GM19351 (cell line): ENCODE measurements at regions not wholly inside any gene's neighbourhood (a gene's known extent, or its start where the extent isn't known, plus 50 kb on each side); places are given as distances from the start of the nearest gene placed in this dataset.

Experiments
- ATAC-seq: cut with Tn5 transposase; IDR thresholded peaks from one replicate; pipeline ENCODE4 v1.9.1; 2021; ENCODE audit warnings: mild to moderate bottlenecking, moderate library complexity; ENCODE audit not compliant: unreplicated experiment

DNA sequence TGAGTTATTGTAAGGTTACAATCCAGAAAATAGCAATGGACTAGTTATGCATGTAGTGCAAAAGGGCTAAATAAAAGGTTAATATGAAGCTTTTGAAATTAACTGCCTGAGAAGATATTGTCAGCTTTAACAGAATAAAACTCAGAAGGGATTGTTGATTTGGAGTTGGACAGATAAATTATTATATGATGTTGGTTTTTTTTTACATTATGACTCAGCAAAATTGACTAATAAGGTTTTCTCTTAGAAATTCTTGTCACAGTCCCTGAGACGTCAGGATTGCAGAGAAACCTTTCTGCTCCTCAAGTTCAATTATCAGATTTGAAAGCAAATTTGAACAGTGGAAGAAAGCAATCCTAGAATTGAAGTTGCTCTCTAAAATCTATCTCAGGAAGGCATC, 946.9 kb downstream of the CBLN2 start:
- ATAC-seq, result no peak

DNA sequence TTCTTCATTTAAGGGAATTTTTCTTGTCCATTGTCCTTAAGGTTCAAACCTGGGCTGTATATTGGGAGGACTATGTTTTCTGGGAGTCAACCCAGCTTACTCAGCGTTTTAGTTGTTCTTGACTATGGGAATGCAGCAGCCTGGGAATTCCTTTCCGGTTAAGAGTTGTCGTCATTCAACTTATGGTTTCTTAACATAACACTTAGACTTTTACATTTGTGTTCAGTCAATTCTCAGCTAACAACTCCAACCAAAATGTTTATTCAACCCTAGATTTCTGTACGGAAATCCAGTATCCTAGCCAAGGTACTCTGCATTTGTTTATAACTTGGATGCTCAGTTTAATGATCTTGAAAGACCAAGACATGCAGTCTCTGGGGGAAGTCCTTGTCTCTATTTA, 960.9 kb downstream of the CBLN2 start:
- no peak for ATAC-seq

DNA sequence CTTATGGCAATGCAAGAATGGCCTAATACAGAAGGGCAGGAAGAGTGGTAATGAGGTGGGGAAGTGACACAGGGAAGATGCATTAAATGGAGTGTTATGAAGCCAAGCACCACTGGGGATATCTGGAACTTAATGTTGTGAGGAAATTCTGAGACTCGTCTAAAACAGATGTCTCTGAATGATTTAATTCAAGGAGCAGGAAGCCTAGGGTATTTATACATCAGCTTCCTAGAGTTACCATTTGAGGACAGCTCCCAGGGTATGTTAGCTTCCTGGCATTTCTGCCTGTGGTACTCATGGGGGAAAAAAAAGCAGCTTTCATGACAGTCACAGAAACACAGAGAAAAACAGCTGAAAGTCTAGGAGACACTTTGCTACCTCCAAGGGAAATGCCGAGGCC, 989.5 kb downstream of the CBLN2 start:
- no peak for ATAC-seq

DNA sequence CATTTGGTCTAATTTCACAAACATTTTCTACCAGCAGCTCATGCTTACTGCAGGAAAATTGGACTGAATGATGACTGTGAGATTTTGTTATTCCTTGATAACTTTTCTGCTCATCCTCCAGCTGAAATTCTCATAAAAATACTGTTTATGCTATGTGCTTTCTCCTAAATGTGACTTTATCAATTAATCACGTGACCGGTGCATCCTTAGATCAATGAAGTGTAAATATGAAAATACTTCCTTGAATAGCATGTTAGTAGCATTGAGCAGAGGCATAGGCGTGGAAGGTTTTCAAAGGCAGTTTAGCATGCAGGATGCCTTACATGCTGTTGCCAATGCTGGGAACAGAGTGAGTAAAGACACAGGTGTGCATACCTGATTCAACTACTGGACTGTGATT, 1002.5 kb downstream of the CBLN2 start:
- no peak for ATAC-seq

DNA sequence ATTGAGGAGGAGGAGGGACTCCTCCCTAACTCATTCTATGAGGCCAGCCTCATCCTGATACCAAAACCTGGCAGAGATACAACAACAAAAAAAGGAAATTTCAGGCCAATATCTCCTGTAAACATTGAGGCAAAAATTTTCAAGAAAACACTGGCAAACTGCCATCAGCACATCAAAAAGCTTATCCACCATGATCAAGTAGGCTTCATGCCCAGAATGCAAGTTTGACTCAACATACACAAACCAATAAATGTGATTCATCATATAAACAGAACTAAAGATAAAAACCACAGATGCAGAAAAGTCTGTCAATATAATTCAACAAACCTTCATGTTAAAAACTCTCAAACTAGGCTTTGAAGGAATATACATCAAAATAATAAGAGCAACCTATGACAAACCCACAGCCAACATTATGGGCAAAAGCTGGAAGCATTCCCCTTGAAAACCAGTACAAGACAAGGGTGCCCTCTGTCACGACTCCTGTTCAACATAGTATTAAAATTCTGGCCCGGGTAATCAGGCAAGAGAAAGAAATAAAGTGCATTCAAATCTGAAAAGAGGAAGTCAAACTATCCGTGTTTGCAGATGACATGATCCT, 1014.3 kb downstream of the CBLN2 start:
- no peak for ATAC-seq

DNA sequence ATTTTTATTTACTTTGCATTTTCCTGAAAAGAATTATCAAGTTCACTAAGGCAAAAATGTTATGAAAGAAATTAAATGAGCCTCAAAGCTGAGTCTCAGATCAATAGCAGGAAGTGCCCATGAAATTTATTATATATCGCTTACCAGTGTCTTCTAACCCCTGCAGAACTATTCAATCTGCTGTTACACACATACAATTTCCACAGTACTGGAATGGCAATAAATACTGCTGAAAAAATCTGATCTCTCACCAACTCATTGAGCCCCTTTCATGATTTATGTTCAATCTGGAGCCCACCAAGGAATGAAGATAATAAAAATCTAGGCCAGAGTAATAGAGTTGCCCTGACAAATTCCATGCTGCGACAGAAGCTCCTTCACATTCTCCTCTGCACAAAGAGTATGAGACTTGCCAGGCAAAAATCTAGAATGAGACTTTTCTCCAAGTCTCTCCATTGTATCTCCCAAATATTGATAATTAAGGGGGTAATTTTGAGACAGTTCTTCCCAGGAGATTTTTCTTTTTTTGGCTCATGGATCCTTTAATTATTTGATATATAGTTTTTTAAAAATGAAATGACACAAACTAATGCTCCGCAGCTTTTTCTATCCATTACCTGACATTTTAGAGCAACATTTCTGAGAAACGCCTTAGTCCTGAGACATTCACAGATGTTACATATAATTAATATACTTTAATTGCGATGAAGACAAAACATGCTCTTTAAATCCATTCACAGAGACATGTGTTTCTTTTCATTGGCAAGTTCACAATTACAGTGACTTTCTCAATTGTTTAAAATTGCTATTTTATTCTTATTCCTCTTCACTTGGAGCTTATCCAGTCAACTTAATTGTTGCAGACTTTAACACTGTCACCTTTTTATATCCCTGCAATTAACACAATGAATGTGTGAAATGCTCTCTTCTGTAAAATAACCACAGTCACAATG, 1020.4 kb downstream of the CBLN2 start:
- no peak for ATAC-seq

DNA sequence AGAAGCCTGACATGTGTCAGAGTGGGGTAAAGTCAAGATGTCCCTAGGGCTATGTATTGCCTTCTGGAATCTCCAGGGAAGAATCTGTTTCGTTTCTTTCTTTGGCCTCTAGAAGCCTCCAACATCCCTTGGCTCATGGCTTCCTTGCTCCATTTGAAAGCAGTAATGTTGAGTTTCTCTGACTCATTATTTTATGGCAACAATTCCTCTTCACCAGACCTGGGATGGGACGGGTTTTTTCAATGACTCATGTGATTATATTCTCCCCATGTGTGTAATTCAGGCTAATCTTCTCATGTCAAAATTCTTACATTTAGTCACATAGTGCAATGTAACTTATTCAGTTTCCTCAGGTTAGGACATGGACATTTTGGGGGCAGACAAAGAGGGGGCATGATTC, 1038.6 kb downstream of the CBLN2 start:
- ATAC-seq, result no peak

DNA sequence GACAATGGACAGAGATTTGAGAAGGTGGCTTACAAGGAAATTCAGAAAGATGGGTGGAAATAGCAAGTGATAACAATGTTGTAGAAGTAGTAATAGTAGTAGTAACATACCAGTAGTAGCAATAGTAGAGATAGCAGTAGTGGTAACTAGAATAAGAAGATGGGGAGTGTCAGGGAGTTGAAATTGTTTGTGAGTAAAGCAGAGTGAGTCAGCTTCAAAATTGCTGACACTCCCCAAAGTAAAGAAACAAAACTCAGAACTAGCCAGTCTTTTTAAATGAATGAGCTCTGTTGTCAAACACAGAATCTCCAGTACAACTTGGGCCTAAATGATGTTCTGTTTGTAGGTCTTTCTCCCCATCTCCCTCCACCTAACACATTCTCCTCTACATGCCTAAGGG, 1040.9 kb downstream of the CBLN2 start:
- no peak for ATAC-seq

DNA sequence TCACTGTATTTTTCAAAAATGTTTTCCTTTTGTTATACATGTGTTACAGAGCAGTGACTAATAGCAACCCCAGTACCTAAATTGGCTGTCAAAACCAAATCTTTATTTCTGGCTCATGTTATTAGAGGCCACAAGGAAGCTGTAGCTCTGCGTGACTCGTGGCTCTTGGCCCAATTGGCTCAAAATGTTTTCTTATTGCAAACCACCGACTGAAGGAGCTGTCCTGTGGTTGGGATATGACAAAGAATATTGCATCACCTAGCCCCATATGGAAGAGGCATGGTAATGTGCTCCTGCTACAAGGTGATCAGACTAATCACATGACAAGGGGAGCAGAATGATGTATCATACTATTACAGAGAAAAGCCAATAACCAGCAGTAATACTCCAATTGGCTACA, 1058.5 kb downstream of the CBLN2 start:
- no peak for ATAC-seq

DNA sequence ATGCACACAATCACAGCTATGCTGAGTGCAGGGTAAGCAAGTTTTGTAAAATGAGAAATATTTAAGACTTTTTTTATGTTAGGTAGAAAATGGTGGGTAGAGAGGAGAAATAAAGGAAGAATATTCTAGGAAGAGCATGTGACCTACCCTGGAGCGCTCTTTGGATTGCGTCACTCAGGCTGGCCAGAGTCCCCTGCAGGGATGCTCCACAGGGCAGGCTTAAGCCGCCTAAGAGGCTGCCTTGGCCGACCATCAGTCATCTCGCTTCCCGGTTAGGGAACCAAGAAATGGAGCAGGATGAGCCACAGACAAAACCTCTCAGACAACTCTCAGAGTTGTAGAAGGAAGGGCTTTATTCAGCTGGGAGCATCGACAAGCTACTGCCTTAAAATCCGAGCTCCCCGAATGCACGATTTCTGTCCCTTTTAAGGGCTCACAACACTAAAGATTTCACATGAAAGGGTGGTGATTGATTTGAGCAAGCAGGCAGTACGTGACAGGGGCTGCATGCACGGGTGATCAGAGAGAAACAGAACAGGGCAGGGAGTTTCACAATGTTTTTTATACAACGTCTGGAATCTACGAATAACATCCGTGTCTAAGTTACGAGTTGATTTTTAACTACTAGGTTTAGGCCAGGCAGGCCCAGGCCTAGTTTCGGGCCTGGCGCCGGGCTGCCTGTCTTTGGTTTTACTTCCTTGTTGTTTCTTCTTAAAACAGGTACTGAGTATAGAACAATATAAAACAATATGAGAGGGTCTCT, 1072.0 kb downstream of the CBLN2 start:
- ATAC-seq, result no peak

DNA sequence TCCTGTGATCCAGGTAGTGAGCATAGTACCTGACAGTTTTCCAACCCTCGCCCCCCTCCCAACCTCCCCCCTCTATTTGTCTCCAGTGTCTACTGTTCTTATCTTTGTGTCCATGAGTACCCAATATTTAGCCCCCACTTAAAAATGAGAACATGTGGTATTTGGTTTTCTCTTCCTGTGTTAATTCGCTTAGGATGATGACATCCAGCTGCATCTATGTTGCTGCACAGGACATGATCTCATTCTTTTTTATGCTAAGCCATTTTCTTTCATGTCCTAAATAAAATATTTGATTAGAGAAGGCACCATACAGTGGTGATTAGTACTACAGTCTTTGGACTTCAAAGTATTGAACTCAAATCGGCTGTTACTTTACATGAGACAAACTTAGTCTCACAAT, 1087.9 kb downstream of the CBLN2 start:
- ATAC-seq, result no peak

DNA sequence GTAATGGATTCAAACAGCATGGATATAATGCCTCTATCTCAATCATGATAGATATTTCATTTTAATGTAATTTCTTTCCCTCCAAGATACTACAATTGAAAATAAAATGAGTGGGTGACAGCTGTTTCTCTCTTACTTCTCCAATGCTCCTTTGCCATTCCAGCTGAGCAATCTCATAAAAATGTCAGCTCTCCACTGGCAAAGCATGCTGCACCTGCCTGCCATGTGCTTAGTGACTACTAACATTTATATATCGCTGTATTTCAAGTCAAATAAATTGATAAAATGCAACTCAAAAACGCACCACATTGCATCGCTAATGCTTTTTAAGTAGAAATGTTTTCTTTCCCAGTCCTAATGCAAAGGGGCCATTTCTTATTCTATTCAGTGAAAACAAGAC, 1093.9 kb downstream of the CBLN2 start:
- ATAC-seq, result no peak

DNA sequence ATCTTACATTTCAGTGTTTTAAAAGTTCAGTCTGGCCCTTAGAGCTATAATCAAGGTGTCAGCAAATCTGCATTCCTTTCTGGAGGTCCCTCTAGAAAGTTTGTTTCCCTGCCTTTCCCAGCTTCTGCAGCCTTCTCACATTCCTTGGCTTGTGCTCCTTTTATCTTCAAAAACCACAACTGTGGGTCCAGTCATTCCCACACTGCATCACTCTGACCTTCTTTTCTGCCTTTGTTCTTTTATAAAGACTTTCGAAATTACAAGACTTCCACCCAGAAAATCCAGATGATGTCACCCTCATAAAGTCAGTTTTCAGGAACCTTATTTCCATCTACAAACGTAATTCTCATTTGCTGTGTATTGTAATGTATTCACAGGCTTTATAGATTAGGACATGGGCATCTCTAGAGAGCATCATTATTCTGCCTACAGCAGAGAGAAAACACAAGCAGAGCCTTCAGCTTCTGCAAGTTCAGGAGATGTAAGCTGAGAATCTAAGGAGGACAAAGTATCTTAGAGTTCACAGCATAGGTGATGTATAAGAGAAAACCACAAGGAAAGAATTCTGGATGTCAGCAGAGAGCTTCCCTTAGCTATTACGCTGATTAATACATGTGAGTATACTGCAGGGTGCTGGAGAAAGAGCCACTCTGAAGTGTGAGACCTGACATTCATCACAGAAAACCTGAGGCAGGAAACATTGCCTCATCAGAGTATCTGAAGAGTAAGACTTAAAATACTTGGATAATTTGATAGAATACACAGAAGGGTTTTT, 1100.2 kb downstream of the CBLN2 start:
- ATAC-seq, result no peak

DNA sequence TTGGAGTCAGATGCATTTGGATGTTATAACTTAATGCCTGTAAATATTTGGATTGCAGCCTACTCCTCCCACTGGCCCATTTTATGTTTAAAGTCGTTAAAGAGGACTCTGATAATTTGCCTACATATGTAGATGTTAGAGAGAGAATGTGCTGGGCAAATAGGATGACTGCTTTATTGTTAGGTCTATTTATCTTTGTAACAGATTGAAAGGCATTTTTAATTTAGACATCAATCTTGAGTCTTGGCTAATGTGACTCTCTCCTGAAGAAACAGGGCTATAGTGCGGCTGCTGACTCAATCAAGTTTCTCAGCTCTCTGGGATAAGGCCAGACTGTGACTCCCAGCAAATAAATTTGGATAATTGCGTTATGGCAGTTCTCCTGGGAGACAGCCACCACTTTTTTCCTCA, 1101.4 kb downstream of the CBLN2 start:
- ATAC-seq, result no peak

DNA sequence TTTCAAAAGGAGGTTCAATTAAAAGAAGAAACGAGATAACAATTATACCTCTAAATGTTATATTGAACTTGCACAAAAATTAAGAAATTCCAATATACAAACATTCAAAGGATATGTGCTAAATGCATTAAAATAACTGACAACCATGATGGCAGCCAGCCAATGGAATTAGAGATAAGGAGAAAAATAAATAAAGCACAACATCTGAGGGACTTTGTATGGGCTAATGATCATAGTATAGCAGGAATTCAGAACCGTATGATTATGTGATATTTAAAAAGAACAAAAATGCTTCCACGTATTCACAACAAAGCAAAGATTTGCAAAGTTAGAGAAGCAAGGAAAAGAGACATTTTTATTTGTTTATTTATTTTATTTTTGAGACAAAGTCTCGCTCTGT, 1103.0 kb downstream of the CBLN2 start:
- ATAC-seq, result no peak

DNA sequence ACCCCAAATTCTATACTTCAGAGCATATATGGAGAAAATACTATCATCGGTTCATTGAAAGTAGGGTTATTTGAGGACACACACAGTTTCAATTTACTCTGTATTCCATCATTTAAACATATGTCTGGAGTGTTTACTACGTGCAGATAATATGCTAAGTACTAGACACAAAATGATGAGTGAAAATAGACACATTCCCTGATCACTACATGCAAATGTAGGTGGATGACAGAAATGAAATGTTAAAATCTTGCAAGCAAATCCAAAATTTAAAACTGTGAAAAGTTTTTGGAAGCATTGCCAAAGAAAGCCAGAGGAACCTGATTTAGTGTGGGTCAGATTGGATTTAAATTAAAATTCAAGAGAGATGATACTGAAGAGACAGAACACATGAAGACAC, 1106.6 kb downstream of the CBLN2 start:
- no peak for ATAC-seq

DNA sequence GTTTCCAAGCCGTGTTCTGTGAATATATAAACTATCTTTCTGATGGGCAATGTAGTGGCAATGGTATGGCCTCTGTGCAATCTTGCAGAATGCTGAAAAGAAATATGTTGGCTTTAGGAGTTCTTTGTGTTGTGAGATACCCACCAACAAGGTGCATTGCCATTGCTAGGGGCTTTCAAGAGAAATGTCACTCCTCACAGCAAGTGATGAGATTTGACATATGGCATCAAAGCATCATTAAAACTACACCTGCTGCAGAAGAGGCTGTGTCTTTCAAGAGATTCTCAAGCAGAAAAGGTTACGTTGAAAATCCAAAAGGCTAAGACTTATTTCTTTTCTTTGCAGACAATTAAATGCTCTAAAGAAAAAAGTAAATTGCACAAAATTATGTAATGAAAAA, 1110.8 kb downstream of the CBLN2 start:
- ATAC-seq, result no peak

DNA sequence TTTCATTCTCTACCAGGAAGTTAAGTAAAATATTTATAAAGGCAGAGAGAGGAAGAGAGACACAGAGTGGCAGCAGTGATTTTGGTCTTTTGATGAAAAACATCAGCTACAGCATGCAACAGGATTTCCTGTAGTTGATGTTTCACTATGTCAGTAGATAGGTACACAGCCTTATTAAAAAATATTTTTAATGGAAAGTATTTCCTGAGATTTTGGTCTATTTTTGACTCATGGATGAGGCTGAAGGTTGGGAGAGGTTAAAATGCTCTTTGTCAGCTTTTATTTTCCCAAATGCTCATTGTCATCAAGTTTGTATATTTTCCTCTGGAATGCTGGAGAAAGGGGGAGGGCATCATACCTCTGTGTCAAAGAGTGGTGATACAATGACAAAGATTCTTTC, 1112.5 kb downstream of the CBLN2 start:
- ATAC-seq, result no peak

DNA sequence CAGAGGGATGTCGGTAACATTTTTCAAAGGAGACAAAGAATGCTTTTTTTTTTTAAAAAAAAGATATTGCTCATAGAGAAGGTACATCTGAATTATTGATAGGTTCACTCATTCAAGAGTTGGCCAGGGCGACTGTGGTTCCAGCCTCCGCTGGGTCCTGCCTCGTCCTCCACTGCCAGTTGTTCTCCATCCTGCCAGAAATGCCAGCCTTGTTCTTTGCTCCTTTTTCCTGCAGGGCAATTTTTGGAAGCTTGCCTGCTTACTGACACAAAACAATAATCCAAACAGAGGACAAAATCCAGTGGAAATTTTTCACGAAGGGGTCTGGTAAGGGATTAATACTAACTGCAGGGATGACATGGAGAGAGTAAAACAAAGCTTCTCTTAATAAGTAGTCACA, 1113.0 kb downstream of the CBLN2 start:
- no peak for ATAC-seq

DNA sequence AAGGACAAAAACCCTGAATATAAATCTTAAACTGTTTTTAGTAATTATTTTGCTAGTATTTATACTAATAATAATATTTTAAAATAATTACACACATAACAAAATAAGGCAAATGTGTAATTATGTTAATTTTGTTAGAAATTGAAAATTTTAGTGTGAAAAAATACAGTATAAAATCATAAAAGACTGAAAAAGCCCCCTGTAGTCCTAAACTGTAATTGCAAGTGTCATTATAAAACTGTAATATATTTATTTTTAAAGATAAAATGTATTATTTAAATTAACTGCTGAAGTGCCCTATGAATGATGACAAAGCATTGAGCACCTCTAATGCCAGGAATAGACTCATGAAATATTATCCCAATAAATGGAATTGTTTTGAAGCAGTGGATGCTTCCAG, 1117.7 kb downstream of the CBLN2 start:
- no peak for ATAC-seq

DNA sequence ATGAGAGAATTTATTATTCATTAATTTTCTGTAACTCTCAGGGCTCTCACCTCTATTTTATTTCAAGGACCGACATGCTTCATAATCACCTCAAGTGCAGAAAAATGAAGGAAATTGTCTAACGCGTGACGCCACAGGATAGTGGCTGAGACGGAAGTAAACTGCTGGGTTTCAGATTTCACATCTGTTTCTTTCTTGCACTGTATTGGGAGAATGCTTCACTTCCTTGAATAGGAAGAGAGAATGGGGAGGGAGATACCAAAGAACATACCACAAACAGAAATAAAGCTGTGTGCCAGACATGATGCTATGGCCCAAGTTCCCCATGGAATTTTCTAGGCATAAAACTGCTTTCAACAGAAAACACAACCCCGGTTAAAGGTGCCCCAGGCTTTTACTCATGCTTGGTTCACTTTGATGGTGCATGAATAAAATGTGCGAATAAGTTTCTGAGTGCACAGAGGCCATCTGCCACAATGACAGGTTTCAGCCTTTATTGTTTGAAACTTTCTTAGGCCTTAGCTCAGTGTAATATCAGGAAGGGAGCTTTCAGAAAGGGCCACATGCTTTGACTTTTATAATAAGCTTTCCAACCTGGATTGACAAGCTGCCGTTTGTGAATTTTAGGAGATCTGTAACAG, 1116.4 kb downstream of the SOCS6 start:
- ATAC-seq, result no peak
